ENCODE measurements at regions not wholly inside any gene's neighbourhood (a gene's known extent, or its start where the extent isn't known, plus 50 kb on each side); places are given as distances from the start of the nearest gene placed in this dataset.

DNA sequence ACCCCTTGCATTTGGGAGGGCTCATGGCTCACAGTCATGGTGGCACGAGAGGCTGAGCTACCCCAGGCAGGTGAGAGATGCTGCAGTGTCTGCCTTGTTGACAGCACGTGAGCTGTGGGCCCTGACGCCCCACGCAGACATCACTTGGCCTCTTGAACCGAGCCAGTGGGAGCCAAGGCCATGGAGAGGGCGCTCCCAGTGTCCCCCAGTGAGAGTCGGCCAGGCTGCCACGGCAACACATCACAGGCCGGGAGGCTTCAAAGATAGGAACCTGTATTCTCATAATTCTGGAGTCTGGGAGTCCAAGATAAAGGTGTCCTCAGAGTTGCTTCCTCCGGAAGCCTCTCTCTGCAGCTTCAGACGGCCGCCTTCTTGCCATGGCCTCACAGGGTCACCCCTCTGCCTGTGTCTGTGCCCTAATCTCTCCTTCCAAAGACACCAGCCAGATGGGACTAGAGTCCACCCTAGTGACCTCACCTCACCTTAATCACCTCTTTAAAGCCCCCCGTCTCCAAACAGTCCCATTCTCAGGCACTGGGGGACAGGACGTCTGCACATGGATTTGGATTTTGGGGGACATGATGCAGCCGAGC lies 119.6 kb downstream of the KLF6 start:
- TF ChIP-seq, protein P1, sequence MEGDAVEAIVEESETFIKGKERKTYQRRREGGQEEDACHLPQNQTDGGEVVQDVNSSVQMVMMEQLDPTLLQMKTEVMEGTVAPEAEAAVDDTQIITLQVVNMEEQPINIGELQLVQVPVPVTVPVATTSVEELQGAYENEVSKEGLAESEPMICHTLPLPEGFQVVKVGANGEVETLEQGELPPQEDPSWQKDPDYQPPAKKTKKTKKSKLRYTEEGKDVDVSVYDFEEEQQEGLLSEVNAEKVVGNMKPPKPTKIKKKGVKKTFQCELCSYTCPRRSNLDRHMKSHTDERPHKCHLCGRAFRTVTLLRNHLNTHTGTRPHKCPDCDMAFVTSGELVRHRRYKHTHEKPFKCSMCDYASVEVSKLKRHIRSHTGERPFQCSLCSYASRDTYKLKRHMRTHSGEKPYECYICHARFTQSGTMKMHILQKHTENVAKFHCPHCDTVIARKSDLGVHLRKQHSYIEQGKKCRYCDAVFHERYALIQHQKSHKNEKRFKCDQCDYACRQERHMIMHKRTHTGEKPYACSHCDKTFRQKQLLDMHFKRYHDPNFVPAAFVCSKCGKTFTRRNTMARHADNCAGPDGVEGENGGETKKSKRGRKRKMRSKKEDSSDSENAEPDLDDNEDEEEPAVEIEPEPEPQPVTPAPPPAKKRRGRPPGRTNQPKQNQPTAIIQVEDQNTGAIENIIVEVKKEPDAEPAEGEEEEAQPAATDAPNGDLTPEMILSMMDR (IDR thresholded peaks at IDR 0.05) = no peak
- no peak for TF ChIP-seq POLR2A (IDR thresholded peaks at IDR 0.05)

Data from transverse colon (tissue), 3 donors.